Stimulated activated CD8-positive, alpha-beta memory T cell treated with anti-CD3 and anti-CD28 coated beads, Interleukin-7, amount 100 ng/mL, for 1 hour (primary cell): ENCODE measurements at regions not wholly inside any gene's neighbourhood (a gene's known extent, or its start where the extent isn't known, plus 50 kb on each side); places are given as distances from the start of the nearest gene placed in this dataset.

ENCODE experiments used
- DNase-seq, 2 donors: peaks; one replicate each; pipeline ENCODE4 v3.0.0-alpha.2; 2020; ENCODE audit warnings: low read depth in 2 of 2

DNA sequence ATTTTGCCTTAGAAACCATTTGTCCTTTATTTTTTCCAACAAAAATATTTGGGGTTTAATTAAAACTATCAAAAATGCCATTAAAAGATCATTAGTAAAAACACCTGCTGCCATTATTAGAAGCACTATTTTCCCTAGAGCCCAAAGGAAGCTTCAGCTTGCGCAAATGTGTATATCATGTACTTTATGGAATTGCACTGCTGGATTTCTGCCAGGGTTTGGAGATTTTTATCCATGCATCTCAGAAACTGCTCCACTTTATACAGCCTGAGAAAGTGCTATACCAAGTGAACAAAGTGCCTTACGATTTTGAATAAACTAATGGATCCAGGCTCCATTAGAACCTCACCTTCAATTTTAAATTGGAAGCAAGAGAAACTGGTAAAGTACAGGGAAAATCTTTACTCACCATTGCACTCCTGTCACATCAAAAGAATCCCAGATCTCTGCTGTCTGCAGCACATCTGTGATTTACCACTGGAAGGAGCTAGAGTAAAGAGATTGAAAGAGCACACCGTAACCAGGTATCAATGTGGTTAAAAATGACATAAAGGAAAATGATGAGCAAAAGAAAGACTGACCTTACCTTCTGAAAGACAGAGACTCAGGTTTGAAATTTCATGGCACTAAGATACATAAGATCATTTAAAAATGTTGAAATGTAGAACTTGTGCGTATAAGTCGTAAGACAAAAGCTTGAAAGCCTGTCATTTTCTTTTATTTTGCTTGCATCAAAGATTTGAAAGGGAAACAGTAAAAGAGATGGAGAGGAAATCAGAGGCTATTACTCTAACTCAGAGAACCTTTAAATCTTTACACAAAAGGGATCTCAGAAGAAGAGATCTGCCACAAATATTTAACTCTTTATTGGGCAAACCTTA, 678.1 kb upstream of the GOT2 start:
- DNase-seq = no peak

DNA sequence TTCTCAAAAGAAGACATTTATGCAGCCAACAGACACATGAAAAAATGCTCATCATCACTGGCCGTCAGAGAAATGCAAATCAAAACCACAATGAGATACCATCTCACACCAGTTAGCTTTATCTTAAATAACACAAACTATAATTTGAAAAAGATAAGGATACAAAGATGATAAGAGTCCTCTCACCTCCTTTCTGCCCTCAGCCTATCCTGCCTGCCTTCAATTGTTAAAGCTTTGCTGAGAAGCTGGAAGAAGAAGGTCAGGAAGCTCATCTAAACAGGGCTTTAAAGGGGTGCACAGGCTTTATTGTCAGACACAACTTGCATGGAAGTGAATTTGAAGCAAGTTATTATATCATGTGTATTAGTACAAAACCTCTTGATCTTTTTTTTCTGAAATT, 676.3 kb upstream of the GOT2 start:
- DNase-seq = no peak

DNA sequence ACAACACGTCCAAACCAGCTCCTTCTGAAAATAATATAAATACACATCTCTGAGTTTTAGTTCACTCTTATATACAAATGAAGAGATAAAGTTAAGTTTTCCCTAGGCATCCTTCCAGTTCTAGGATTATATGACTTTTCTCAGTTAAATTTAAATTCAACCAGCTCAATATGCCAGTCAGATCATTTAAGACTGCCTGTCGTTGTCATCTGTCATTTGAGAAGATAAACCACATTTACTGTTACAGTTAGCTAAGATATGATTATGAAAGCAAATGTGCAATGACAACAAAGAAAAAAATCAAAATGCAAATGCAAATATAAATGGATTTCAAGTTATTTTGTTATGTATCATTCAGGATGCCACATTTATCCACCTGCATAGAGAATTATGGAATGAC, 671.7 kb upstream of the GOT2 start:
- no peak for DNase-seq

DNA sequence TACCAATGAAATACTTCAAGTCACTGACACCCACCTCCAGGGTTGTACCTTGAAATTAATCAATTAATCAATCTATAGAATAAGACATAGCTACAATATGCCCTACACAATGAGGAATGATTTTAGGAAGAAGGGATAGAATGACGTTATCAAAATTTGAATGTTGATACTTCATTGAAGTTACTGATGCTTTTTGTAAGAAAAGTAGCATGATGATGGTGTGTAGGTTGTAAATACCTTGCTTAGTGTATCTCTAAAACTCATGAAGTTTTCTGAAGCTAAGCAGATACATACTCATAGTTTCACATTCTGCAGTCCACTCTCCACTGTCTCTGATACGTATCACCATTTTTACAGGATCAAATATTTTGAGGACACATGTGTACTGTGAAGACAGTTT, 670.4 kb upstream of the GOT2 start:
- no peak for DNase-seq

DNA sequence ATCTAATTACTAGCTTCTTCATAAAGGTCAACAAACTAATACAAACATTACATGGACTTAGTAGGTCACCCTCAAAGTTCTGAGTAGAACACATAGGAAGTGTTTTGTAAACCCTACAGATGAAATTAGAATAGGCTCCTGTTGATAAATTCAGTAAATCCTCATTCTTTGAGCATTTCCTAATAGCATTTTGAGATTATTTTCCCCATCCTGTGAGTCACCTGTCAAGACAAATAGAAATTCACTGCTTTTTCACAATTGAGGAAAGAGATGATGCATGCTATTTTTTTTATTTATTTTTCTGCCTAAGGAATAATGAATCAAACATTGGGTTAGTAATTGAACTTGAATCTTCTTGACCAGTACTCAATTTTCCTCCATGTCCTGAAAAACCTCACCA, 666.7 kb upstream of the GOT2 start:
- no peak for DNase-seq

DNA sequence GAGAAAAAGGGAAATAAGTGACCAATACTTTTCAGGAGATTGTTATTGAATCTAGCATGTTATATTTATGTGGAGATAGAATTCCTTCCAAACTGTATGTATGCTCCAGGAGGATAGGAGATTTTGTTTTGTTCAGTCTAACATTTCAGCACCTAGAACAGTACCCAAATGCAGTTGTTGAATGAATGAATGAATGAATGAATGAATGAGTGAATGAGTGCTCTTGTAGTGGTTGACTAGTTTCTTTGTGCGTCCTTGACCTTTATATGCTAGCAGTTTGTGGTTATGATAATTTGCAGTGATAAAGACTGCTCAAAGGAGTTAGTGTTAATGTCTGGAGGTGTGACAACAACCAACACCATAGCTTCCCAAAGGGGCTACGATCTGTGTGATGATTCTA, 663.5 kb upstream of the GOT2 start:
- no peak for DNase-seq

DNA sequence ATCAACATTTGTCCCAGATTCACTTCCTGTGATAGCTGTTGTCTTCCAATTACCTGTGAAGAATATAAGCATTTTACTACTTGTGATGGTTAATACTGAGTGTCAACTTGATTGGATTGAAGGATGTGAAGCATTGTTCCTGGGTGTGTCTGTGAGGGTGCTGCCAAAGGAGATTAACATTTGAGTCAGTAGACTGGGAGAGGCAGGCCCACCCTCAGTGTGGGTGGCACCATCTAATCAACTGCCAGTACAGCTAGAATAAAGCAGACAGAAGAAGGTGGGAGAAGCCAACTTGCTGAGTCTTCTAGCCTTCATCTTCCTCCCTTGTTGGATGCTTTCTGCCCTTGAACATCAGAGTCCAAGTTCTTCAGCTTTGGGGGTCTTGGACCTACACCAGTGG, 660.4 kb upstream of the GOT2 start:
- DNase-seq = no peak

DNA sequence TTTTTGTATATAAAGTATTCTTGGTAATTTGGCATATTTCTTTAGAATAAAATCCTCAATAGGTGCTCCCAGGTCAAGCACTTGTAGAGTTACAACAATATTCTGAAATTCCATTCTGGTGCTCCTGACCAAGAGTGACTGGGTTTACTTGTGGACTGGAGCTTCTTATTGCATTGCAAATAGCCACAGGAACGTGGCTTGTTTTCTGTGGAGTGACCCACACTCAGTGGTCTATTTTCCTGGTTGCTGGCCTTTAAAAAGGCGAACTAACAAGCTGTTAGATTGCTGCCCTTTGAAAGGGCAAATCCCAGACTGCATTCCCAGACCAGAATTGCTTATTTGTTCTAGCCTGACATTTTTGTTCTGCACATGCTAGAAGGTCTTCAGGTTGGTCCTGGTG, 658.8 kb upstream of the GOT2 start:
- DNase-seq = no peak

DNA sequence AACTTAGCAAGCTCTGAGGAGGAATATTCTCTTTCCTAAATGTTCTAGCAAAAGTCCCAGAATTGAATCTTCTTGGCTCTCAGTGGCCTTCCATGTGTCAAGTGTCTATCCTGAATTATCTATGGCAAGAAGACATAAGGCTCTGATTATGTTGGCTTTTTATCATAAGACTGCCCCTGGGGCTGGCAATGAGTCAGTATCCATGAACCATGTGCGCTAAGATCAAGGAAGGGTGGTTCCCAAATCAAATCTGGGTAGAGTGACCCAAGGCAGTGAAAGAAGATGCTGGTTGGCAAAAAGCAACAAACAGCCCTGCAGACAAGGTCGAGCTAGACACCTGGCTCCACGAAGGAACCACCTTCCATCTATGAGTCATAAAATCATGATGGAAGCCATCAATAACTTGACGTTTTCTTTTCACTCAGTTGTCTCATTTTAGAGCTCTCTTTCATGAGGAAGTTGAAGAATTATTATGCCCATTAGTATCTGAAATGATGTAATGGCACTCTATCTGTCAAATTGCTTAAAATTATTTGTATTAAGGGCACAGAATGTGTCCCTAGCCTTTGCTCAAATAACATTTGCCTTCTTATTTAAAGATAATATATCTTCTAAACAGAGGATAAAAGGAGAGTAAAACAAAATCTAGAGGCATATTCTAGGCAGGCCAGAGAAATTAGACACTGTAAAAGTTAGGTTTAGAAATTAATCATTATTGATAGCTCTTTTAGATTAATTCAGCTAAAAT, 657.7 kb upstream of the GOT2 start:
- no peak for DNase-seq

DNA sequence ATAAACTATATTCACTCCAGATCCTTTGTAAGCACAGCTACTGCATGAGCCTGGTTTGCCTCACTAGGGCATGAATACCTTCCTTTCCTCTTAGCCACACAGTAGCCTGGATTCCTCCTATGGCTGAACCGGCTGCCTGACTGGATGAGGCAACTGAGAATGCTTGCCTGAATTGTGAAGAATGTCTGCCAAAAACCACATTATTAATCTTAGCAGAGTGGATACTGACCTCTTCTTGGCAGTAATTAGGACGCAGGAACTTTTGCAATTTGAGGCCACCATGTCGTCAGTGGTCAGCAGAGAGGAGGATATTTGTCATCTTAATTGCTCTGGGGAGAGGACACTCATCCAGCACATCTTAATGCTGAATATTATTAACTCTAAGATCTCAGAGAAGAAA, 651.8 kb upstream of the GOT2 start:
- DNase-seq = no peak

DNA sequence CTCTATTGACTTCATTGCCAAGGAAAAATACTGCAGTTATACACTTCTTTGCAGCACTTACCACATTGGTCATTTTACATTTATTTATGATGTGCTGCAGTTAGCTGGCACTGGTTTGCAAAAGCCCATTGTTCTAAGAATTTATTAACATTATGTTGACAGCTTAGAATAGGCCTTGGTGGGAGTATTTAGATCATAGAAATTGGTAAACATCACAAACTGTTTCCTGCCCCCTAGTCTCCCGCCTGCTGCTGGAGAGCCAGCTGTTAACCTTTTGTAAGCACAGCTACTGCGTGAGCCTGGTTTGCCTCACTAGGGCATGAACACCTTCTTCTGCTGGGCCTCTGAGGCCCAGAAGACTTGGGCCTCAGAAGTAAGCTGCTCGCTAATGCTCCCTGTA, 651.4 kb upstream of the GOT2 start:
- DNase-seq = no peak

DNA sequence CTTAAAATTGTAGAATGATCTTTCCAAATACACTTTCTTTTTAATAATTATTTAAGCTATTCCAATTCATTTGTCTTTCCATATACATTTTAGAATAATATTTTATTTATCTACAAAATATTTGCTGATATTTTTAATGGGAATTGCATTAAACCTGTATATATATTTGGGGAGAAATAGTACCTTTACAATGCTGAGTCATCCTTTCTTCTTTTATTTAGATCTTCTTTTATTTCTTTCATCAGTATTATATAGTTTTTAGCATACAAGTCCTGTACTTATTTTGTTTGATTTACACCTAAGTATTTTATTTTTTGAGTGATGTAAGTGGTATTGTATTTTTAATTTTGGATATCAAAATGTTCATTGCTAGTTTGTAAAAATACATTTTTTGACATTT, 639.5 kb upstream of the GOT2 start:
- DNase-seq = no peak

DNA sequence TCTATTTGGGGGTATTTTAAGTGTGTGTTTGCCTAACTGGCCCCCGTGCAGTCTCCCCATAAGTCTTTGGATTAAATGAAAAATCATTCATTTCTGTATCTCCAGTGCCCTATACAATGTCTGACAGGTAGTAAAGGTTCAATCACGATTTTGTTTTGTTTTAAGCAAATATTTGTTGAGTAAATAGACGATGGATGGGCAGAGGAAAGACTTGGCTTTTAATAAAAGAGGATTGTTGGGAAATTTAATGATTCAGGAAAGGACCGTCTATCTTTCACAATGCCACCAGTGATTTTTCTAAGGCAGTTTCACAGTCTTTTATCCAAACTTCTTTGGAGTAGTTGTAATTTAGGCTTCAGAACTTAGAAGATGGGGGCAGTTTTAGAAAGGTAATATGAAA, 636.6 kb upstream of the GOT2 start:
- DNase-seq = no peak

DNA sequence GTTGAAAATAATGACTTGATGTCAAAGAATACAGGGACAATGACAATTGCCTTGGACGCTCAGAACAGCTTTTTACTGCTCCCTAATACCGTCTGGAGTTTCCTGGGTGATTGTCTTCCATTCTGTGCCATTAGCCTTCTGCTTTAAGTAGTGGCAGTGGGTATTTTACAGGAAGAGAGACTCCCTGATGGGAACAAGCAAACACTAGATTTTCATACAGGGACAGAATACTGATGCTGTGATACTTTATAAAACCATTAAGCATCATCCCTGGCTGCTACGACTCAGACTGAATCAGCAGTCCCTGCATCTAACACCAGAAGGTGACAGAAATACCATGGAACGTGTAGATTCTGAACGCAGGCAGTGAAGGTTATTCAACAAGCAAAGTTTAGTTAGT, 635.4 kb upstream of the GOT2 start:
- no peak for DNase-seq

DNA sequence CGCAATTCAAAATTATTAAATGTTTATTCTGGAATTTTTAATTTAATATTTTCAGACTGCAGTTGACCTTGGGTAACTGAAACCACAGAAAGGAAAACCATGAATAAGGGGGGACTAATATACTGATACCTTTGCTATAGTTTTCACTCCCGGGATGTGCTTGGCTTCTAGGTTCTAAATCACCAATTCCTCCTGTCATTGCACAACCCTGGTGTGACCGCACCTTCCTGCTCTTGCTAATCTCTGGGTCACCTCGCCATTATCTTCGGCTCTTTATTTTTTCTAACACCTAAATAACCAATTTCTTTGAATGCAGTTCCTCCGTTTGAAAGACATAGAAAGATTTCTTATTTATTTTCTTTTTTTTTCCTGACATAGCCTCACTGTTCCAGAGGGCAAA, 634.5 kb upstream of the GOT2 start:
- DNase-seq = no peak

DNA sequence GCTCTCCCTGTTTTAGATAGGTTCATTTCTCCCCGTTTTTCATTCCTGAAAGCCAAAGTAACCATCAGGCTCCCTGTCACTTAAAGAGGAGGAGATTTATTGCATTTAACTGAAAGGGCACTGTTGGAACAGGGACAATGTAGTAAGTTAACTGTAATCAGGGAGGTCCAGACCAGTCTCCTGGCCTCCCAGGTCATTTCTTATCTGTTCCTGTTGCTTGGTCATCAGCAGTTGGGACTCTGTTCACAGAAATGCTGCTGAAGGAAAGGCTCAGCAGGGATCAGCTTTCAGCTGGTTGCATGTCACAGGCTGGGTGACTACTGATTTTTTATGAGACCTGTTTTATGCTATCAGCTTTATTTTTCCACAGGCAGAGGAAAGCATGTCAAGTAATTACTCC, 622.6 kb upstream of the GOT2 start:
- DNase-seq = no peak

DNA sequence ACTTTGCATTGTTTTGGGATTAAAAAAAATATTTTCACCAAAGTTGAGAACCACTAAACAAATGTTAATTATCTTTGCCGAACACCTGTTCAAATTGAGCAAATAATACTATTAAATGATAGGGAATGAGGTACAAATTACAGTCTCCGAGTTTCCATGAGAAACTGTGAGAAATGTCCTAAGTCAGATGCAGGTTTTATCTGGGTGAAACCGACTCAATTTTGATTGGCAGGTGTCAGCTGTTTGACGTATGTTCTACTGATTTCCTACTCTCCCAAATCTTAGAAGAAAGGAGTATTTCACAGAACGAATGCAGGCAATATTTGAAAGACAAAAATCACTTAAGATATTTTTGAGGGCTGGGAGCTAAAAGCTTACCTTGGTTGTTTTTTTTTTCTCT, 622.0 kb upstream of the GOT2 start:
- no peak for DNase-seq

DNA sequence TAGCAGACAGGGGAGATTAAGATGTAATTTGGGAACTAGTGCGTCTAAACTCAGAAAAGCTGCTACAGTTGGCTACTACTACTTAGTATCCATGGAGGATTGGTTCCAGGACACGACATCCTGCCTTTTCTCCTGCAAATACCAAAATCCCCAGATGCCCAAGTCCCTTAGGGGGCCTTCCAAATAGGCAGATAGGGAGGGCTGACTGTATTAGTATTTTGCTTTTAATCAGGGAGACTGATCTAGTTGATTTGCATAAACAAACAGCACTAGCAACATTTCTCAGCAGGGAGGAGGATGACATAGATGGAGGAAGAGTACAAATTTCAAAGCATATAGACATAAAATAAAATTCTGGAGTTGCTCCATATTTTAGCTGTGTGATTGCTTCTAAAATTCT, 621.6 kb upstream of the GOT2 start:
- no peak for DNase-seq

DNA sequence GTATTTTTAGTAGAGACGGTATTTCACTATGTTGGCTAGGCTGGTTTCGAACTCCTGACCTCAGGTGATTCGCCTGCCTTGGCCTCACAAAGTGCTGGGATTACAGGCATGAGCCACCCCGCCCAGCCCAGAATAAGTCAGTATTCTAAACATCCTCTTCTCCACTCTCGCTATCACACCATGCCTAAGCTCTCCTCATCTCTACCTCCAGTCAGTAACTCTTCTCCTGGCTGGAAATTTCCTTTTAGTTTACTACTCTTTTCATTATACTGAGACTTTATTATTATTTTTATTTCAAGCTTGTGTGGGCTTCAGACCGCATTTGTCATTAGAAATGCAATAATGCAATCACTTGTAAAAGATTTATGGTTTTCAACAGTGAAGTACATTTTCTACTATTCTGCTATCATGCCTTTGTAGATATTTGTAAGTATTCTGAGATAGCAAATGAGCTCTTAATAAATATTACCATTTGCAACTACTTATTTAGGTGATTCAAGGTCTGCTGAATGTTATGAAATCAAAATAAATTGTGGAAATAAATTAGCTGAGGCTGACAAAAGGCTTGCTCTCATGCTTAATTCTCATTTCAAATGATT, 617.3 kb upstream of the GOT2 start:
- no peak for DNase-seq

DNA sequence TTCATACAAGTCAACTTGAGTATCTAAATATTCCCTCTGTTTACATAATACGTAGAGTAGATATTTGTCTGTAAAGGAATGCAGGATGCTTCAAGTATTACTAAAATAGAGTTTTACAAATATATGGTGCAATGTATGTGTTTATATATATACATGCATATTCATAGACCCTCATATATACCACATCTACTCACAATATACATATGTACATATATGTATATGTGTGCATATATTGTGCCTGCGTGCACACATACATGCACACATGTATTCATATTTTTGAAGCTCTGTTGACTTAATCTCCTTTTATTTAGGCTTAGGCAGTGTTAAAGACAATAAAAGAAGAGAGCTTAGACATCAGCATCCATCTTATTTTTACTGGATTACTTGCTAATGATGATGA, 616.6 kb upstream of the GOT2 start:
- DNase-seq = no peak

DNA sequence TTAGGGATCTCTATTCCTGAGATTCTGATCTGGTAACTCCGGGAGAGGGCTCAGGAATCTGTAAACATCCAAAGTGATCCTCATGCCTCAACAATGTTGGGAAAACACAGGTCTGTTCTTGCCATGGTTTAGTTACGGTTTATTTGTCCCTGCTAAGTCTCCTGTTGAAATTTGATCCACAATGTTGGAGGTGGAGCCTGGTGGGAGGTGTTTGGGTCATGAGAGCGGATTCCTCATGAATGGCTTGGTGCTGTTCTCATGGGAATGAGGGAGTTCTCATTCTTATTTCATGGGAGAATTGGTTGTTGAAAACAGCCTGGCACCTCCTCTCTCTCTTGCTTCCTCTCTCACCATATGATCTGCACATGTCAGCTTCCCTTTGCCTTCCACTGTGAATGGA, 608.6 kb upstream of the GOT2 start:
- DNase-seq = no peak

DNA sequence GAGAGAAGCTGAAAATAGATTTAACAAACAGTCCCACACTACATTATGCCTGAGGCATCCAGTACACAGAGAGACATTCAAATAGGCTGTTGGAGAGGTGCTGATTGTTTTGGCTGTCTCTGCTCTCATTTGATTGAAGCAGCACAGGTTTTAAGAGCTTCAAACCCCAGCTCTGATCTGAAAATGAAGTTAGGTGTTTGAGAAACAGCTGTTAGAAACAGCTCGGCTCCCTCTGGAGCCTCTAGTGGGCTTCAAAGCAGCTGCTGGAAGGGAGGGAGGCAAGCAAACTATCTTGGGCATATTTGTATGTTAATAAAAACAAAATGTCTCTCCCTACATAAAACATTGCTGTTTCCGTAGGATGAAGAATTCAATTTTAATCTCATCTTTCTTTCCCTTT, 607.3 kb upstream of the GOT2 start:
- no peak for DNase-seq

DNA sequence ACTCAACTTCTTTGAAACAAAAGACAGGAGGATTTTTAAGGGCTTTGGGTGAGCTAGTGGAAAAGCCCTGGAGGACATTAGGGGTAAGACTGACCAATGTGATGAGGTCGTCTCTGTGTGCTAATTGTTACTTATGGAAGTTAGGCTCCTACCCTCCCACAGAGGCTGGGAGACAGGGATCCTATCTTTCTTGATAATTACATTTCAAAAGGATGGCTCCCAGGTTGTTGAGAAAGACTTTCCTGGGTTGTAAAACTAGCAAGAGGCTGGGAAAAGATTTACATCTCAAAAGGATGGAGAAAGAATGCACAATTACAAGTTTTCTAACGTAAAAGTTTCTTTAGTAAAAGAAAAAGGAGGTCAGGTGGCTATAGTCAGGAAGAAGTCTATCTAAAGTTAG, 605.8 kb upstream of the GOT2 start:
- no peak for DNase-seq
